OCI-LY7 (cell line): ENCODE measurements at regions not wholly inside any gene's neighbourhood (a gene's known extent, or its start where the extent isn't known, plus 50 kb on each side); places are given as distances from the start of the nearest gene placed in this dataset.

Source experiments
- BruUV-seq: library from RNA; stranded (reverse); fragments of 400-500 nt; replicated peaks from 2 replicates; lab custom pipeline; 2021; lab: Mats Ljungman, UMichigan
- CTCF ChIA-PET: fragments of 300-600 bp; sonication (Branson Sonifier 250); formaldehyde crosslinking; loops from one replicate; lab custom pipeline; 2022; ENCODE audit warnings: antibody characterized with exemption; ENCODE audit not compliant: unreplicated experiment; lab: Charles Lee
- POLR2A ChIA-PET: fragments of 300-600 bp; sonication (Branson Sonifier 250); formaldehyde crosslinking; loops from one replicate; lab custom pipeline; 2022; ENCODE audit warnings: antibody characterized with exemption; lab: Charles Lee
- DNase-seq: peaks from one replicate; pipeline ENCODE4 v3.0.0-alpha.2; 2015; ENCODE audit warnings: low spot score
- H2AFZ ChIP-seq: fragments of 200-600 bp; sonication (generic), shearing (Covaris generic); 2 replicates; pipeline ENCODE4 v1.6.1; 2014; ENCODE audit warnings: mild to moderate bottlenecking, antibody characterized with exemption, low read length, moderate library complexity
- H3K27ac ChIP-seq: fragments of 200-600 bp; sonication (generic); 2 replicates; pipeline ENCODE4 v1.5.1; 2014; ENCODE audit warnings: mixed run types, low read depth, mild to moderate bottlenecking, moderate library complexity, low read length, inconsistent platforms; ENCODE audit not compliant: poor library complexity, severe bottlenecking
- H3K36me3 ChIP-seq: fragments of 200-600 bp; sonication (generic); 2 replicates; pipeline ENCODE4 v1.6.1; 2014; ENCODE audit warnings: mild to moderate bottlenecking, antibody characterized with exemption, low read length, moderate library complexity, mixed read lengths; ENCODE audit not compliant: insufficient read depth
- H3K4me1 ChIP-seq: fragments of 200-600 bp; sonication (generic); 2 replicates; pipeline ENCODE4 v1.5.1; 2014; ENCODE audit warnings: mild to moderate bottlenecking, low read length; ENCODE audit not compliant: insufficient read depth, poor library complexity, severe bottlenecking
- H3K4me2 ChIP-seq: fragments of 200-600 bp; sonication (generic); 2 replicates; pipeline ENCODE4 v1.6.1; 2014; ENCODE audit warnings: mild to moderate bottlenecking, low read length
- H3K4me3 ChIP-seq: fragments of 200-600 bp; sonication (generic); 2 replicates; pipeline ENCODE4 v1.5.1; 2014; ENCODE audit warnings: mild to moderate bottlenecking, low read depth, low read length; ENCODE audit not compliant: poor library complexity, severe bottlenecking
- H3K79me2 ChIP-seq: fragments of 200-600 bp; sonication (generic); 2 replicates; pipeline ENCODE4 v1.6.1; 2016; ENCODE audit warnings: low read depth, mild to moderate bottlenecking, low read length, moderate library complexity, mixed read lengths; ENCODE audit not compliant: insufficient read depth
- H3K9me2 ChIP-seq: fragments of 200-600 bp; sonication (generic); 2 replicates; pipeline ENCODE4 v1.6.1; 2016; ENCODE audit warnings: mild to moderate bottlenecking, low read length, mixed read lengths; ENCODE audit not compliant: insufficient read depth
- H3K9me3 ChIP-seq: fragments of 200-600 bp; sonication (generic); 2 replicates; pipeline ENCODE4 v1.6.1; 2014; ENCODE audit warnings: mild to moderate bottlenecking, mixed run types, low read length, mixed read lengths
- H4K20me1 ChIP-seq: fragments of 200-600 bp; sonication (generic); 2 replicates; pipeline ENCODE4 v1.6.1; 2014; ENCODE audit warnings: mild to moderate bottlenecking, antibody characterized with exemption, low read length, moderate library complexity, mixed read lengths; ENCODE audit not compliant: insufficient read depth
- EZH2phosphoT487 ChIP-seq: fragments of 200-600 bp; sonication (generic); IDR thresholded peaks from 2 replicates; pipeline ENCODE4 v1.6.1; 2018; ENCODE audit warnings: low read depth, borderline replicate concordance, mild to moderate bottlenecking, mixed run types, antibody characterized with exemption, low read length, moderate library complexity, mixed read lengths
- intact Hi-C: fragments of 100-400 bp; cut with micrococcal nuclease; formaldehyde crosslinking; loops from one replicate; pipeline ENCODE4 v1.10.0; 2022; ENCODE audit not compliant: unreplicated experiment
- TF ChIP-seq, protein P1 (sequence below): fragments of 200-600 bp; sonication (generic); conservative IDR thresholded peaks from 2 replicates; pipeline ENCODE4 v1.5.1; 2014; ENCODE audit warnings: mild to moderate bottlenecking, antibody characterized with exemption, low read length, moderate library complexity, mixed read lengths

GRCh38 chr20:46804126-46804525, 90.5 kb upstream of the EYA2 start:
- DNase-seq: no peak
- Histone ChIP-seq H3K9me3 (no peaks in the 10 kb centered on the region), H3K4me3 (no peak overlapping the region), H4K20me1 (no peaks in the 10 kb centered on the region), H3K79me2 (no peaks in the 10 kb centered on the region), H3K9me2 (no peaks in the 10 kb centered on the region), H3K36me3 (no peaks in the 10 kb centered on the region), H3K4me2 (no peak overlapping the region), H3K27ac (no peak overlapping the region), H2AFZ (no peak overlapping the region), H3K4me1 (no peaks in the 10 kb centered on the region)
- ChIA-PET POLR2A (no interaction called here), CTCF (no interaction called here)
- intact Hi-C loops: no loop called here
- TF ChIP-seq EZH2phosphoT487: no peak
- TF ChIP-seq, protein P1, sequence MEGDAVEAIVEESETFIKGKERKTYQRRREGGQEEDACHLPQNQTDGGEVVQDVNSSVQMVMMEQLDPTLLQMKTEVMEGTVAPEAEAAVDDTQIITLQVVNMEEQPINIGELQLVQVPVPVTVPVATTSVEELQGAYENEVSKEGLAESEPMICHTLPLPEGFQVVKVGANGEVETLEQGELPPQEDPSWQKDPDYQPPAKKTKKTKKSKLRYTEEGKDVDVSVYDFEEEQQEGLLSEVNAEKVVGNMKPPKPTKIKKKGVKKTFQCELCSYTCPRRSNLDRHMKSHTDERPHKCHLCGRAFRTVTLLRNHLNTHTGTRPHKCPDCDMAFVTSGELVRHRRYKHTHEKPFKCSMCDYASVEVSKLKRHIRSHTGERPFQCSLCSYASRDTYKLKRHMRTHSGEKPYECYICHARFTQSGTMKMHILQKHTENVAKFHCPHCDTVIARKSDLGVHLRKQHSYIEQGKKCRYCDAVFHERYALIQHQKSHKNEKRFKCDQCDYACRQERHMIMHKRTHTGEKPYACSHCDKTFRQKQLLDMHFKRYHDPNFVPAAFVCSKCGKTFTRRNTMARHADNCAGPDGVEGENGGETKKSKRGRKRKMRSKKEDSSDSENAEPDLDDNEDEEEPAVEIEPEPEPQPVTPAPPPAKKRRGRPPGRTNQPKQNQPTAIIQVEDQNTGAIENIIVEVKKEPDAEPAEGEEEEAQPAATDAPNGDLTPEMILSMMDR: no peak
- no TSS peak for BruUV-seq

DNA sequence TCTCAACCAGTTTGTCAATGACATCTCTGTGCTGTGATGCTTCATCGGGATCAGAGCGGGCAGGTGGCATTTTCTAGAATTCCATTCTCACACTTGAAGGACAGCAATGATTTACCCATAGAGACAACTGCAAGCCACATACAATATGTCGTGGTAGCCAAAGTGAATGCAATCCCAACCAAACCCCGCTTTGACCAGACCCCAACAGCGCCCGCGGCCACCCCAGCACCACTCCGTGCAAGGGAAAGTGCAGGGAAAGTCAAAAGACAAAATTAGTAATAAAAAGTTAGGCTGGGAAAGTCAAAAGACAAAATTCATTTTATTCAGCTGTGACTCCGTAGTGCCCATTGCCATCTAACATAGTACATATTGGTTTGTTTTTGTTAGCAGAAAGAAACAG, 88.8 kb upstream of the EYA2 start:
- no peaks in the 10 kb centered on the region for H4K20me1 ChIP-seq
- POLR2A ChIA-PET: no interaction called here
- DNase-seq: no peak
- intact Hi-C loops: no loop called here
- H3K4me3 ChIP-seq: no peak overlapping the region
- BruUV-seq: no TSS peak
- no peak overlapping the region for H3K4me2 ChIP-seq
- CTCF ChIA-PET: no interaction called here
- H3K9me2 ChIP-seq: no peaks in the 10 kb centered on the region
- TF ChIP-seq, protein P1: no peak
- no peak for TF ChIP-seq EZH2phosphoT487
- no peak overlapping the region for H2AFZ ChIP-seq
- no peaks in the 10 kb centered on the region for H3K9me3 ChIP-seq
- H3K36me3 ChIP-seq: no peaks in the 10 kb centered on the region
- no peaks in the 10 kb centered on the region for H3K4me1 ChIP-seq
- H3K79me2 ChIP-seq: no peaks in the 10 kb centered on the region
- H3K27ac ChIP-seq: no peak overlapping the region

DNA sequence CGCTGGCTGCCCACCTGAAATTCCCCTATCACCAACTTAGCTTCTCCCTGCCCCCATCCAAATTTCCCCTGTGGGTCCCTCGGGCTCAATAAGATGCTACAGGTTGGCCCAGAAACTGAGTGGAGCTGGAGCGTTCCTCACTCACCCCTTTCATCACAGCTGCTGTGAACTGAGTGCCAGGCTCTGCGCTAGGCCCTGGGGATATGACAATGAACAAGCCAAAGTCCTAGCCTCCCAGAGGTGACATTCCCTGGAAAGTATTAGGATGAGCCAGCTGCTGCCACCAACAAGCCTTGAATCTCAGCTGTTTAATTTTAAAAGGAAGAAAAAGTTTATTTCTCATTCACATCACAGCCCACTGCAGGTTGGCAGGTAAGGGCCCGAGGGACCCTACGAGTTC, 86.6 kb upstream of the EYA2 start:
- POLR2A ChIA-PET: no interaction called here
- H3K79me2 ChIP-seq: no peaks in the 10 kb centered on the region
- no peak overlapping the region for H3K4me2 ChIP-seq
- H4K20me1 ChIP-seq: no peaks in the 10 kb centered on the region
- H2AFZ ChIP-seq: no peak overlapping the region
- H3K36me3 ChIP-seq: no peaks in the 10 kb centered on the region
- intact Hi-C loops: no loop called here
- DNase-seq: no peak
- no peak overlapping the region for H3K4me3 ChIP-seq
- CTCF ChIA-PET: no interaction called here
- no TSS peak for BruUV-seq
- H3K4me1 ChIP-seq: no peaks in the 10 kb centered on the region
- H3K9me3 ChIP-seq: no peaks in the 10 kb centered on the region
- no peak overlapping the region for H3K27ac ChIP-seq
- TF ChIP-seq EZH2phosphoT487: no peak
- TF ChIP-seq, protein P1: no peak
- H3K9me2 ChIP-seq: no peaks in the 10 kb centered on the region
